ENCODE measurements at regions not wholly inside any gene's neighbourhood (a gene's known extent, or its start where the extent isn't known, plus 50 kb on each side); places are given as distances from the start of the nearest gene placed in this dataset.
A peak's percentile ranks its signal among the peaks of the same experiment; 100 is the strongest.

GRCh38 chr21:31420354-31420753 is 76.3 kb upstream of the TIAM1 start (continued):
- TF ChIP-seq PRDM15 (CRISPR knock-in tag; IDR thresholded peaks at IDR 0.05): no peak
- TF ChIP-seq JAZF1 (CRISPR knock-in tag; IDR thresholded peaks at IDR 0.05): no peak
- no peak for TF ChIP-seq HMGA2 (CRISPR knock-in tag; IDR thresholded peaks at IDR 0.05)
- TF ChIP-seq ZNF425 (CRISPR knock-in tag; conservative IDR thresholded peaks at IDR 0.05): no peak
- TF ChIP-seq FOXP1 (CRISPR knock-in tag; IDR thresholded peaks at IDR 0.05; ENCODE audit: borderline replicate concordance): no peak
- no peak for TF ChIP-seq IRF2 (CRISPR knock-in tag; IDR thresholded peaks at IDR 0.05; ENCODE audit: borderline replicate concordance, low read depth)
- TF ChIP-seq CBFB (CRISPR knock-in tag; IDR thresholded peaks at IDR 0.05; ENCODE audit: low read depth): no peak
- TF ChIP-seq RORB (CRISPR knock-in tag; IDR thresholded peaks at IDR 0.05): no peak
- TF ChIP-seq MXD4 (CRISPR knock-in tag; IDR thresholded peaks at IDR 0.05; ENCODE audit: borderline replicate concordance): no peak
- no peak for TF ChIP-seq CDX4 (CRISPR knock-in tag; IDR thresholded peaks at IDR 0.05; ENCODE audit: borderline replicate concordance)
- no peak for TF ChIP-seq NR3C1 (CRISPR knock-in tag; conservative IDR thresholded peaks at IDR 0.05; ENCODE audit: low read depth)

GRCh38 chr21:31418377-31419001 is 74.4 kb upstream of the TIAM1 start:
- H3K4me3 Mint-ChIP-seq: no peak overlapping the region
- no peak for DNase-seq (ENCODE audit: low spot score)
- ChIA-PET POLR2A (interaction anchor here (0.6 kb wide), 1 partner anchor 82 kb away, joined by 4 read pairs; no protein-coding TSS in a partner anchor), CTCF (interaction anchor here (0.7 to 0.9 kb wide), 2 partner anchors 162 to 166 kb away, joined by 3 read pairs; no protein-coding TSS in a partner anchor)
- peak overlapping the region; percentile 54 for H3K27ac Mint-ChIP-seq
- peaks cover 21% of the 10 kb centered on the region for H3K4me1 Mint-ChIP-seq
- no peaks in the 10 kb centered on the region for H3K36me3 Mint-ChIP-seq
- H3K9me3 Mint-ChIP-seq: no peaks in the 10 kb centered on the region
- H3K27me3 Mint-ChIP-seq (ENCODE audit: low read depth): no peaks in the 10 kb centered on the region
- ATAC-seq: peak; percentile 38
- TF ChIP-seq ZNF219 (CRISPR knock-in tag; IDR thresholded peaks at IDR 0.05; ENCODE audit: borderline replicate concordance) (no peak), ZNF425 (CRISPR knock-in tag; conservative IDR thresholded peaks at IDR 0.05) (no peak), ZNF281 (CRISPR knock-in tag; IDR thresholded peaks at IDR 0.05) (no peak), E2F5 (CRISPR knock-in tag; IDR thresholded peaks at IDR 0.05) (no peak), CREB1 (CRISPR knock-in tag; IDR thresholded peaks at IDR 0.05) (no peak), EMX1 (CRISPR knock-in tag; IDR thresholded peaks at IDR 0.05) (no peak), ZSCAN18 (CRISPR knock-in tag; IDR thresholded peaks at IDR 0.05) (no peak), ZNF416 (CRISPR knock-in tag; IDR thresholded peaks at IDR 0.05) (no peak), ATF1 (CRISPR knock-in tag; IDR thresholded peaks at IDR 0.05) (no peak), CBFB (CRISPR knock-in tag; IDR thresholded peaks at IDR 0.05; ENCODE audit: low read depth) (no peak), ZNF512 (CRISPR knock-in tag; IDR thresholded peaks at IDR 0.05; ENCODE audit: borderline replicate concordance) (no peak)

Measured in WTC11 (cell line).